ENCODE measurements at regions not wholly inside any gene's neighbourhood (a gene's known extent, or its start where the extent isn't known, plus 50 kb on each side); places are given as distances from the start of the nearest gene placed in this dataset.
"Not testable (repeated sequence)": the region's sequence is repeated elsewhere in the genome, so short reads cannot be mapped to it uniquely, and the experiment has no call there.

DNA sequence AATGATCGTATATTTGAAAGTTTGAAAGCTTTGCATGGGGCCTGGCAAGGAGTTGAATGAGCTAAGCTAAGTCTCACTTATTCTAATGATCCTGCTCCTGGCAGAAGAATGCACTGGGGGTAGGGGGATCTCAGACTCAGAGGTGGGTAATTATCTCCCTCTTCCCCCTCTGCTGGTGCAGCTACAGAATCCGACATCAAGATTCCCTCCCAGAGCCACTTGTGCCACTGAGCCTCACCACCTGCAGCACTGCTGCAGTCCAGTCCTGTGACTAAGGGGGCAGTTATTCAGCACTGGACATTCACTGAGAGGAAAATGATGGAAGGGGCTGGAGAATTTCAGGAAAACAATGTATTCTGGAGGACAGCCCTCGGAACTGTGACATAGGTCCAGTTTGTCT lies 205.8 kb downstream of the DEPDC1B start:
- no peak overlapping the region for H3K4me3 ChIP-seq
- intact Hi-C loops (cut with DNase I; ENCODE audit: low total_unique reads), result no loop called here
- H3K4me1 ChIP-seq, result peaks cover 0 to 26% (median 0%) of the 10 kb centered on the region in 4 donors
- H3K27ac ChIP-seq, result no peak overlapping the region
- H3K36me3 ChIP-seq, result no peaks in the 10 kb centered on the region
- no peak for DNase-seq
- WGBS, 5 donors, result 77 to 92% (median 91%) methylated on average over 3 of the region's 3 CpGs
- no peaks in the 10 kb centered on the region for H3K27me3 ChIP-seq
- TF ChIP-seq, protein P1, sequence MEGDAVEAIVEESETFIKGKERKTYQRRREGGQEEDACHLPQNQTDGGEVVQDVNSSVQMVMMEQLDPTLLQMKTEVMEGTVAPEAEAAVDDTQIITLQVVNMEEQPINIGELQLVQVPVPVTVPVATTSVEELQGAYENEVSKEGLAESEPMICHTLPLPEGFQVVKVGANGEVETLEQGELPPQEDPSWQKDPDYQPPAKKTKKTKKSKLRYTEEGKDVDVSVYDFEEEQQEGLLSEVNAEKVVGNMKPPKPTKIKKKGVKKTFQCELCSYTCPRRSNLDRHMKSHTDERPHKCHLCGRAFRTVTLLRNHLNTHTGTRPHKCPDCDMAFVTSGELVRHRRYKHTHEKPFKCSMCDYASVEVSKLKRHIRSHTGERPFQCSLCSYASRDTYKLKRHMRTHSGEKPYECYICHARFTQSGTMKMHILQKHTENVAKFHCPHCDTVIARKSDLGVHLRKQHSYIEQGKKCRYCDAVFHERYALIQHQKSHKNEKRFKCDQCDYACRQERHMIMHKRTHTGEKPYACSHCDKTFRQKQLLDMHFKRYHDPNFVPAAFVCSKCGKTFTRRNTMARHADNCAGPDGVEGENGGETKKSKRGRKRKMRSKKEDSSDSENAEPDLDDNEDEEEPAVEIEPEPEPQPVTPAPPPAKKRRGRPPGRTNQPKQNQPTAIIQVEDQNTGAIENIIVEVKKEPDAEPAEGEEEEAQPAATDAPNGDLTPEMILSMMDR (IDR thresholded peaks at IDR 0.05), result no peak
- no peak for TF ChIP-seq POLR2AphosphoS5 (IDR thresholded peaks at IDR 0.05)
- no peak for TF ChIP-seq POLR2A (IDR thresholded peaks at IDR 0.05)
- no peak for TF ChIP-seq EP300 (IDR thresholded peaks at IDR 0.05)
- no peaks in the 10 kb centered on the region for H3K9me3 ChIP-seq

DNA sequence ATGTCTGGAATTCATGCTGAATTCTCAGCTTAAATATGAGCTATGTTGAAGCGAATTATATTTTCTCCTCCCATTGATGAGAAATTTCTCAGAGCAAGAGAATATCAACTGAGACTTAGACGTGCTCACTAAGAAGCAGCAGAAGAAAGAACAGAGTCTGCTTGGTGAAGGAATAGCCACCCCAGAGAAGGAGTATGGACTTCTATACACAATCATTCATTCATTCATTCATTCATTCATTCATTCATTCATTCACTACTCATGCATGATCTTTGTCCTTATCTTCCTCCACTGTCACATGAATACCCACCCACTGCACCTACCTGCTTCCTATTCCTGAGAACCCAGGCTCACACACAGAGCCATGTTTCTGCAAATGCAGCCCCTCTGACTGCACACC lies 206.6 kb downstream of the DEPDC1B start:
- no peaks in the 10 kb centered on the region for H3K27me3 ChIP-seq
- intact Hi-C loops (cut with DNase I; ENCODE audit: low total_unique reads), result no loop called here
- DNase-seq, result no peak
- WGBS, 5 donors, result 84 to 96% (median 88%) methylated on average over 2 of the region's 2 CpGs
- H3K4me3 ChIP-seq, result no peak overlapping the region
- H3K9me3 ChIP-seq, result no peaks in the 10 kb centered on the region
- H3K4me1 ChIP-seq, result peaks cover 0 to 26% (median 0%) of the 10 kb centered on the region in 4 donors
- H3K27ac ChIP-seq, result no peak overlapping the region
- no peaks in the 10 kb centered on the region for H3K36me3 ChIP-seq
- no peak for TF ChIP-seq POLR2A (IDR thresholded peaks at IDR 0.05)
- TF ChIP-seq POLR2AphosphoS5 (IDR thresholded peaks at IDR 0.05), result no peak
- TF ChIP-seq EP300 (IDR thresholded peaks at IDR 0.05), result no peak
- TF ChIP-seq, protein P1 (IDR thresholded peaks at IDR 0.05), result no peak

DNA sequence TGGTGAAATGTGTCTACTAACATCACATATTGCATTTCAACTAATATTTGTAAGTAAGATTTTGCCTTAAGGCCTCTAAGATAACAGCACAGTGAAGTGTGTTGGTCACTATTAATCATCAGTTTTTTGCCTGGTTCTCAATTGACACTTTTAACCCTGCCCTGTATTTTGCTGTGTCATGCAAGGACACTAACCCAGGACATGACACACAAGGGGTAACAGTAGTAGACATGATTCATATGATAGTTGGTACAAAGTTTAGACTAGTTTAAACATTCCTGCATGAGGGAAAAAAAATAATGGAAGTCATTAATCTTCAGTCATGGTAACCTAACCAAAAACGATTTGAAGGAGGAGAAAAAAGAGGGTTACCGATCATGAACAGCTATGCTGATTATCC lies 207.0 kb downstream of the DEPDC1B start:
- Histone ChIP-seq H3K36me3 (no peaks in the 10 kb centered on the region), H3K27ac (no peak overlapping the region), H3K4me3 (no peak overlapping the region), H3K4me1 (peaks cover 0 to 24% (median 0%) of the 10 kb centered on the region in 4 donors), H3K9me3 (no peaks in the 10 kb centered on the region), H3K27me3 (no peaks in the 10 kb centered on the region)
- DNase-seq, result no peak
- intact Hi-C loops (cut with DNase I; ENCODE audit: low total_unique reads), result no loop called here
- TF ChIP-seq POLR2AphosphoS5 (IDR thresholded peaks at IDR 0.05), result no peak
- no peak for TF ChIP-seq POLR2A (IDR thresholded peaks at IDR 0.05)
- TF ChIP-seq EP300 (IDR thresholded peaks at IDR 0.05), result no peak
- TF ChIP-seq, protein P1 (IDR thresholded peaks at IDR 0.05), result no peak
- 56 to 78% (median 70%) methylated on average over 2 of the region's 2 CpGs for WGBS, 5 donors

DNA sequence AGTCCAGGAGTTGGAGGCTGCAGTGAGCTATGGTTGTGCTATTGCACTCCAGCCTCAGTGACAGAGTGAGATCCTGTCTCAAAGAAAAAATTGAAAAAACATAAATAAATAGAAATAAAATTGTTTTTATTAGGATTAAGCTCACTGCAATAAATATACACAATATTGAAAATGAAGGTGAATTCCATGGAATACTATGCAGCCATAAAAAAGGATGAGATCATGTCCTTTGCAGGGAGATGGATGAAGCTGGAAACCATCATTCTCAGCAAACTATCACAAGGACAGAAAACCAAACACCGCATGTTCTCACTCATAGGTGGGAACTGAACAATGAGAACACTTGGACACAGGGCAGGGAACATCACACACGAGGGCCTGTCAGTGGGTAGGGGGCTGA lies 207.6 kb downstream of the DEPDC1B start:
- H3K4me1 ChIP-seq, result peaks cover 0 to 22% (median 2%) of the 10 kb centered on the region in 4 donors
- WGBS, 5 donors, result 91 to 98% (median 96%) methylated on average over 2 of the region's 2 CpGs
- H3K27ac ChIP-seq; H3K4me3 ChIP-seq; H3K27me3 ChIP-seq; intact Hi-C loops (cut with DNase I; ENCODE audit: low total_unique reads); H3K9me3 ChIP-seq; DNase-seq; H3K36me3 ChIP-seq: not testable (repeated sequence)

DNA sequence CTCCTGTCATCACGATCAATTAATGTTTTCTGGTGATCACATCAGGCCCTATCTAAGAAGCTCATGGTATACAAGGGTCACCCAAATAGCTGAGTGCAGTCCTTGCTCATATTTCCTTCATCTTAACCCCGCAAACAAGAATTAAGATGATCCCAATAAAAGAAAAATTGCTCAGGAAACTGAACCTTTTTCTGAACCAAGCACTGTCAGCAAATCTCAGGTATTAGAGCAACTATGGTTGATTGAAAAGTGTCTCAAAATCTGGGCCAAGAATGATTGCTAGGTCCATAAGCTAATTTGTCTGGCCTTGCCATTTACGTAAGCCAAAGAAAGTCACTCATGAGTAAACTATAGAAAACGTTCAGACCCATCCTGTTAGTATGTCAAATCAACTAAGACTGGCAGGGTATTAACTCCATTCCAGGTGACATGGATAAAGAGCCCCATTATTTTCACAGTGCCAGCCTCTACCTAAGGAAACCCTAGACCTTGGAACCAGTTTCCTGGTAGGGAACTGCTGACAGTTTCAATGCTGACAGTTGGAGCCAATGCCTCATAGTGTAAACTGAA lies 209.3 kb downstream of the DEPDC1B start:
- H3K4me3 ChIP-seq, result no peak overlapping the region
- H3K27me3 ChIP-seq, result no peaks in the 10 kb centered on the region
- H3K36me3 ChIP-seq, result no peaks in the 10 kb centered on the region
- TF ChIP-seq POLR2AphosphoS5 (IDR thresholded peaks at IDR 0.05) (no peak), EP300 (IDR thresholded peaks at IDR 0.05) (no peak), POLR2A (IDR thresholded peaks at IDR 0.05) (no peak)
- TF ChIP-seq, protein P1 (IDR thresholded peaks at IDR 0.05), result no peak
- H3K27ac ChIP-seq, result no peak overlapping the region
- no peaks in the 10 kb centered on the region for H3K9me3 ChIP-seq
- H3K4me1 ChIP-seq, result peaks cover 0 to 36% (median 8%) of the 10 kb centered on the region in 4 donors
- intact Hi-C loops (cut with DNase I; ENCODE audit: low total_unique reads), result no loop called here
- 64 to 72% (median 70%) methylated on average over 4 of the region's 4 CpGs for WGBS, 5 donors
- DNase-seq, result peak in 1 of 2 donors; percentile 22
